HG02759 (cell line): ENCODE measurements at regions not wholly inside any gene's neighbourhood (a gene's known extent, or its start where the extent isn't known, plus 50 kb on each side); places are given as distances from the start of the nearest gene placed in this dataset.

Experiments
- ATAC-seq: cut with Tn5 transposase; IDR thresholded peaks from one replicate; pipeline ENCODE4 v1.9.1; 2021; ENCODE audit warnings: mild to moderate bottlenecking, moderate library complexity; ENCODE audit not compliant: unreplicated experiment

GRCh38 chr3:115518100-115518852 is 105.0 kb upstream of the GAP43 start:
- no peak for ATAC-seq

GRCh38 chr3:115520241-115520640 is 103.1 kb upstream of the GAP43 start:
- no peak for ATAC-seq

GRCh38 chr3:115520651-115521245 is 102.6 kb upstream of the GAP43 start:
- no peak for ATAC-seq

GRCh38 chr3:115523458-115523857 is 99.9 kb upstream of the GAP43 start:
- no peak for ATAC-seq

GRCh38 chr3:115524549-115524948 is 98.8 kb upstream of the GAP43 start:
- ATAC-seq = no peak

- no peak for ATAC-seq
Measured at GRCh38 chr3:115525731-115526130, 97.6 kb upstream of the GAP43 start.

- ATAC-seq = no peak
Measured at GRCh38 chr3:115533218-115533617, 90.1 kb upstream of the GAP43 start.

GRCh38 chr3:115536171-115536570 is 87.1 kb upstream of the GAP43 start:
- no peak for ATAC-seq

- ATAC-seq = no peak
Measured at GRCh38 chr3:115537669-115538068, 85.6 kb upstream of the GAP43 start.

- no peak for ATAC-seq
Measured at GRCh38 chr3:115547207-115547606, 76.1 kb upstream of the GAP43 start.

GRCh38 chr3:115548611-115549010 is 74.7 kb upstream of the GAP43 start:
- no peak for ATAC-seq

GRCh38 chr3:115549071-115549470 is 74.2 kb upstream of the GAP43 start:
- no peak for ATAC-seq

- no peak for ATAC-seq
Measured at GRCh38 chr3:115550285-115550761, 73.0 kb upstream of the GAP43 start.

- ATAC-seq = no peak
Measured at GRCh38 chr3:115551016-115551415, 72.3 kb upstream of the GAP43 start.

GRCh38 chr3:115552007-115552406 is 71.3 kb upstream of the GAP43 start:
- no peak for ATAC-seq

GRCh38 chr3:115553796-115554486 is 69.4 kb upstream of the GAP43 start:
- no peak for ATAC-seq

- no peak for ATAC-seq
Measured at GRCh38 chr3:115554487-115554807, 68.9 kb upstream of the GAP43 start.

- no peak for ATAC-seq
Measured at GRCh38 chr3:115562636-115563267, 60.6 kb upstream of the GAP43 start.

GRCh38 chr3:115563984-115564383 is 59.3 kb upstream of the GAP43 start:
- no peak for ATAC-seq

- ATAC-seq = no peak
Measured at GRCh38 chr3:115571413-115571812, 51.9 kb upstream of the GAP43 start.
